Activated CD4-positive, alpha-beta T cell treated with anti-CD3 and anti-CD28 coated beads for 36 hours (primary cell): ENCODE measurements at regions not wholly inside any gene's neighbourhood (a gene's known extent, or its start where the extent isn't known, plus 50 kb on each side); places are given as distances from the start of the nearest gene placed in this dataset.
"Not testable (repeated sequence)": the region's sequence is repeated elsewhere in the genome, so short reads cannot be mapped to it uniquely, and the experiment has no call there.

Experiments
- ATAC-seq: fragments of 200-7000 bp; cut with Tn5 transposase; one replicate; pipeline ENCODE4 v1.10.0; 2021; ENCODE audit warnings: mild to moderate bottlenecking, moderate library complexity
- CTCF ChIA-PET: fragments of 350-600 bp; sonication (Branson Sonifier 250); formaldehyde crosslinking; loops from one replicate; lab custom pipeline; 2021; ENCODE audit warnings: antibody characterized with exemption; lab: Charles Lee
- POLR2A ChIA-PET: fragments of 350-600 bp; sonication (Branson Sonifier 250); formaldehyde crosslinking; loops from one replicate; lab custom pipeline; 2021; ENCODE audit warnings: antibody characterized with exemption, inconsistent platforms; lab: Charles Lee
- DNase-seq: peaks from one replicate; pipeline ENCODE4 v3.0.0-alpha.2; 2020
- H3K27ac Mint-ChIP-seq: one replicate; pipeline ENCODE4 v1.8.0; 2021; ENCODE audit warnings: mixed read lengths
- H3K27me3 Mint-ChIP-seq: one replicate; pipeline ENCODE4 v1.8.0; 2021; ENCODE audit warnings: mixed read lengths
- H3K36me3 Mint-ChIP-seq: one replicate; pipeline ENCODE4 v1.8.0; 2021; ENCODE audit warnings: low read depth, mixed read lengths
- H3K4me1 Mint-ChIP-seq: one replicate; pipeline ENCODE4 v1.8.0; 2021; ENCODE audit warnings: mixed read lengths
- H3K4me3 Mint-ChIP-seq: one replicate; pipeline ENCODE4 v1.8.0; 2021; ENCODE audit warnings: mild to moderate bottlenecking, moderate library complexity, mixed read lengths
- H3K9me3 Mint-ChIP-seq: one replicate; pipeline ENCODE4 v1.8.0; 2021; ENCODE audit warnings: low read depth, mixed read lengths
- intact Hi-C, 2 experiments: fragments of 100-400 bp; cut with DNase I in 1 of 2; cut with micrococcal nuclease in 1 of 2; formaldehyde crosslinking; loops; one replicate each; pipeline versions ENCODE4 v1.14.2 to v1.15.1; 2022 to 2024; cut with DNase I, micrococcal nuclease

DNA sequence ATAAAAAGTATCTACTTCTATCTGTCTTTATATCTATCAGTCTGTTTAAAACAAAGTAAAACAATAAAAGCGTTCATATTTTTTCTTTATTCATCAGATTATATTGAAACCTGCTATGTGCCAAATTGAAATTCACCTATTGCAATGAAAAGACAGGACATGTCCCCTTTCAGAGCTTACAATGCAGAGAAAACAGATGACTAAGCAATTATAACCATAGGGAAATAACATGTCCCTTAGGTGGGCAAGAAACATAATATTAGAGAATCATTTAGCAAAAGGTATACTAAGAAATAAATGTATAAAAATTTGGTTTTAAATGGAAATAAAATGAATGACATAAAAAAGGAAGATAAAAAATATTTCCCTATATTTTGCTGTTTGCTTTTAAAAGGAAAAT, 1421.3 kb downstream of the FSCB start:
- POLR2A ChIA-PET: no interaction called here
- intact Hi-C loops: no loop called here
- no peak for DNase-seq
- Mint-ChIP-seq H3K27me3 (no peaks in the 10 kb centered on the region), H3K9me3 (peaks cover 5% of the 10 kb centered on the region), H3K36me3 (no peaks in the 10 kb centered on the region), H3K27ac (no peak overlapping the region), H3K4me1 (no peaks in the 10 kb centered on the region), H3K4me3 (no peak overlapping the region)
- ATAC-seq: no peak
- CTCF ChIA-PET: no interaction called here

- ATAC-seq, H3K4me3 Mint-ChIP-seq, H3K27ac Mint-ChIP-seq, intact Hi-C loops, POLR2A ChIA-PET, DNase-seq, H3K36me3 Mint-ChIP-seq, H3K9me3 Mint-ChIP-seq, H3K4me1 Mint-ChIP-seq, CTCF ChIA-PET, H3K27me3 Mint-ChIP-seq: not testable (repeated sequence)
Observed at GRCh38 chr14:43067372-43067771, 1439.7 kb downstream of the FSCB start.

DNA sequence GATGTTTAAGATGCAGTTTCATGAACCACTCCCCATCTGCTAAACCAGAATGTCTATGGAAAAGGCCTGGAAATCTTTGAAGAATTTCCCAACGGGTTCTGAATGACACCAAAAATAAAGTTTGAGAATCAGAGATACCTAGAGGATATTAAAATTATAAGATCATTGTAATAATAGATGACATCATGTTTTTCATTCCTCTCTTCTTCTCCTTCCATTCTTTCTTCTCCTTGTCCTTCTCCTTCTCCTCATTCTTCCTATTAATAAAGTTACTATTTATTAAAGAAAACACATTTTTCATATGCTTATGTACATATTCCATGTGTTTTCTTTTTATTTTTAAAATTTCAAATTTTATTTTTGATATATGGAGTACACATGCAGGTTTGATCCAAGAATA, 1449.4 kb downstream of the LRFN5 start:
- Mint-ChIP-seq H3K27me3 (no peaks in the 10 kb centered on the region), H3K4me3 (no peak overlapping the region), H3K9me3 (peaks cover 3% of the 10 kb centered on the region), H3K36me3 (no peaks in the 10 kb centered on the region), H3K4me1 (no peaks in the 10 kb centered on the region), H3K27ac (no peak overlapping the region)
- ChIA-PET POLR2A (no interaction called here), CTCF (no interaction called here)
- DNase-seq (no peak), ATAC-seq (no peak)
- intact Hi-C loops: no loop called here

DNA sequence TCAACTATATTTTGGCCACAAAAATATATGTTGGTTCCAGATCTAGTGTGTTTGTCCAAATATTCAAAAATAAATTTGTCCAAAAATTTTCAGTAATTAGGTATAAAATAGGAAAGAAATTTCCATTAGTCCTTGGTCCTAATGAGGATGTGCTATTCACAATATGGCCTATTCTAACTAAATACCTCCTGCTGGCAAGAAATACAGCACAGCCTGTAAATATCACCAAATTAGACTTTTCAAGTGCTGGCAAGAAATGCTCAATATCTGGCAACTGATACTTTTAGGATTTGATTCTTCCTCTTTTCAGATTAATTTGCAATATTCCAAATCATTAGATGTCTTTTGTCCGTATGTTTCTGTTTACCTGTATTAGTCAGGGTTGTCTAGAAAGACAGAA, 1446.2 kb downstream of the LRFN5 start:
- POLR2A ChIA-PET: no interaction called here
- CTCF ChIA-PET: no interaction called here
- Mint-ChIP-seq H3K27ac (no peak overlapping the region), H3K4me1 (no peaks in the 10 kb centered on the region), H3K36me3 (no peaks in the 10 kb centered on the region), H3K9me3 (no peaks in the 10 kb centered on the region), H3K27me3 (no peaks in the 10 kb centered on the region), H3K4me3 (no peak overlapping the region)
- no peak for ATAC-seq
- no peak for DNase-seq
- intact Hi-C loops: no loop called here

- peaks cover 6% of the 10 kb centered on the region for H3K9me3 Mint-ChIP-seq
- H3K27me3 Mint-ChIP-seq: no peaks in the 10 kb centered on the region
- H3K4me3 Mint-ChIP-seq: no peak overlapping the region
- H3K4me1 Mint-ChIP-seq: no peaks in the 10 kb centered on the region
- CTCF ChIA-PET: no interaction called here
- no peak overlapping the region for H3K27ac Mint-ChIP-seq
- POLR2A ChIA-PET: no interaction called here
- intact Hi-C loops: no loop called here
- H3K36me3 Mint-ChIP-seq: no peaks in the 10 kb centered on the region
- no peak for DNase-seq
- ATAC-seq: no peak
Observed at GRCh38 chr14:43043850-43044249, 1437.2 kb downstream of the LRFN5 start.

- H3K36me3 Mint-ChIP-seq: no peaks in the 10 kb centered on the region
- no peak for ATAC-seq
- intact Hi-C loops: no loop called here
- H3K27ac Mint-ChIP-seq: no peak overlapping the region
- ChIA-PET POLR2A (no interaction called here), CTCF (no interaction called here)
- DNase-seq: no peak
- H3K9me3 Mint-ChIP-seq: peaks cover 6% of the 10 kb centered on the region
- no peaks in the 10 kb centered on the region for H3K27me3 Mint-ChIP-seq
- no peaks in the 10 kb centered on the region for H3K4me1 Mint-ChIP-seq
- H3K4me3 Mint-ChIP-seq: no peak overlapping the region
Observed at GRCh38 chr14:43042408-43042807, 1435.7 kb downstream of the LRFN5 start.

DNA sequence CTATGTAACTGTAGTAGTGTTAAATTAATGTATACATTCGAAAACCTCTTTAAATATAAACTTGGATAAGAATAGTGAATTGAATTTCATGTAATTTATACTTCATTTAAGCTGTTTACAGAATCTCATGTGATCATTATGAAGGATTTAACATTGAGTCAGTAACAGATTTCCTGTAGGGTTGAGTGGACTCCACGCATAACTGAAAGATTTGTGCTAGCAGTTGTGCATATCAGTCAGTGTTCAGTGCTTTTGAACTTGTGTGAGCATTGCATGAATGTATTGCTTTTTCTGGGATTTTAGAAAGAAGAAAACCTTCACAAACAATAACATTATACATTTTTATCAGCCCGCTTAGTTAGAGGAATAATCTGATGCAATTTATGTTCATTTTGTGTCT, 1435.3 kb downstream of the LRFN5 start:
- DNase-seq (no peak), ATAC-seq (no peak)
- Mint-ChIP-seq H3K36me3 (no peaks in the 10 kb centered on the region), H3K4me3 (no peak overlapping the region), H3K4me1 (no peaks in the 10 kb centered on the region), H3K9me3 (peaks cover 5% of the 10 kb centered on the region), H3K27me3 (no peaks in the 10 kb centered on the region), H3K27ac (no peak overlapping the region)
- intact Hi-C loops: no loop called here
- ChIA-PET CTCF (no interaction called here), POLR2A (no interaction called here)

DNA sequence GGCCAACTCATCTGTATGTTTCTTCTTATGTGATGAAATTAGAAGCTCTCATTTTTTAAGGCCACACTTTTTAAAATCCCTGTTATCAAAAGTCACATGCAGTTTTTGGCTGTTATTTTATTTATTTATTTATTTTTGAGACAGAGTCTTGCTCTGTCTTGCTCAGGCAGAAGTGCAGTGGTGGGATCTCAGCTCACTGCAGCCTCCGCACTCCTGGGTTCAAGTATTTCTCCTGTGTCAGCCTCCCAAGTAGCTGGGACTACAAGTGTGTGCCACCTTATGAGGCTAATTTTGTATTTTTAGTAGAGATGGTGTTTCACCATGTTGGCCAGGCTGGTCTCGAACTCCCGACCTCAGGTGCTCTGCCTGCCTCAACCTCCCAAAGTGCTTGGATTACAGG, 1434.5 kb downstream of the LRFN5 start:
- Mint-ChIP-seq H3K27ac (no peak overlapping the region), H3K4me1 (no peaks in the 10 kb centered on the region), H3K9me3 (peaks cover 6% of the 10 kb centered on the region), H3K4me3 (no peak overlapping the region), H3K27me3 (no peaks in the 10 kb centered on the region), H3K36me3 (no peaks in the 10 kb centered on the region)
- ChIA-PET CTCF (no interaction called here), POLR2A (no interaction called here)
- intact Hi-C loops: no loop called here
- no peak for ATAC-seq
- DNase-seq: no peak

- intact Hi-C loops: no loop called here
- no peaks in the 10 kb centered on the region for H3K36me3 Mint-ChIP-seq
- DNase-seq (no peak), ATAC-seq (no peak)
- H3K27ac Mint-ChIP-seq: no peak overlapping the region
- H3K4me3 Mint-ChIP-seq: no peak overlapping the region
- POLR2A ChIA-PET: no interaction called here
- H3K4me1 Mint-ChIP-seq: no peaks in the 10 kb centered on the region
- H3K27me3 Mint-ChIP-seq: no peaks in the 10 kb centered on the region
- H3K9me3 Mint-ChIP-seq: peaks cover 6% of the 10 kb centered on the region
- CTCF ChIA-PET: no interaction called here
Observed at GRCh38 chr14:43039881-43040280, 1433.2 kb downstream of the LRFN5 start.

- DNase-seq (no peak), ATAC-seq (no peak)
- intact Hi-C loops: no loop called here
- POLR2A ChIA-PET: no interaction called here
- H3K36me3 Mint-ChIP-seq: no peaks in the 10 kb centered on the region
- peaks cover 3% of the 10 kb centered on the region for H3K9me3 Mint-ChIP-seq
- no peak overlapping the region for H3K27ac Mint-ChIP-seq
- no peak overlapping the region for H3K4me3 Mint-ChIP-seq
- CTCF ChIA-PET: no interaction called here
- H3K27me3 Mint-ChIP-seq: no peaks in the 10 kb centered on the region
- H3K4me1 Mint-ChIP-seq: no peaks in the 10 kb centered on the region
Observed at GRCh38 chr14:43031598-43031997, 1424.9 kb downstream of the LRFN5 start.

GRCh38 chr14:43022094-43022800, 1415.6 kb downstream of the LRFN5 start:
- intact Hi-C loops: no loop called here
- CTCF ChIA-PET: no interaction called here
- H3K9me3 Mint-ChIP-seq: peaks cover 16% of the 10 kb centered on the region
- H3K27me3 Mint-ChIP-seq: no peaks in the 10 kb centered on the region
- no peaks in the 10 kb centered on the region for H3K4me1 Mint-ChIP-seq
- no peak overlapping the region for H3K4me3 Mint-ChIP-seq
- no peak overlapping the region for H3K27ac Mint-ChIP-seq
- POLR2A ChIA-PET: no interaction called here
- DNase-seq (no peak), ATAC-seq (no peak)
- H3K36me3 Mint-ChIP-seq: no peaks in the 10 kb centered on the region

DNA sequence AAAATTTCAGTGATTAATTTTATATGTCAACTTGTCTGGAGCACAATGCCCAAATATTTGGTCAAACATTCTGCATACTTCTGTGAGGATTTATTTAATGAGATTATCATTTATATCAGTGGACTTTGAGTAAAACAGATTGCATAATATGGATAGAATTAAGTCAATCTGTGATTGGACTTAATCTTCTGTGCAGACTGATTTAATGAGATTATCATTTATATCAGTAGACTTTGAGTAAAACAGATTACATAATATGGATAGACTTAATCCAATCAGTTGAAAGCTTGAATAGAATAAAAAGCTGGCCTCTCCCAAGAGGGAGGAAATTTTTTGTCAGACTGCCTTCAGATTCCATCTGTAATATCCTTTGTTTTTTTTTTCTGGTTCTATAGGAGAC, 1413.2 kb downstream of the LRFN5 start:
- Mint-ChIP-seq H3K4me1 (no peaks in the 10 kb centered on the region), H3K36me3 (no peaks in the 10 kb centered on the region), H3K9me3 (peaks cover 15% of the 10 kb centered on the region), H3K27me3 (no peaks in the 10 kb centered on the region), H3K27ac (no peak overlapping the region), H3K4me3 (no peak overlapping the region)
- POLR2A ChIA-PET: interaction anchor here (0.6 kb wide), 1 partner anchor 318 kb away, joined by 3 read pairs; no protein-coding TSS in a partner anchor
- intact Hi-C loops: no loop called here
- CTCF ChIA-PET: no interaction called here
- DNase-seq (no peak), ATAC-seq (no peak)
